HUDEP-2 (cell line): ENCODE measurements at regions not wholly inside any gene's neighbourhood (a gene's known extent, or its start where the extent isn't known, plus 50 kb on each side); places are given as distances from the start of the nearest gene placed in this dataset.

Experiments used
- DNase-seq, 76 experiments: peaks; one replicate each; lab custom pipeline; 2025; ENCODE audit not compliant: unreplicated experiment in 76 of 76; lab: John Stamatoyannopoulos, UW

DNA sequence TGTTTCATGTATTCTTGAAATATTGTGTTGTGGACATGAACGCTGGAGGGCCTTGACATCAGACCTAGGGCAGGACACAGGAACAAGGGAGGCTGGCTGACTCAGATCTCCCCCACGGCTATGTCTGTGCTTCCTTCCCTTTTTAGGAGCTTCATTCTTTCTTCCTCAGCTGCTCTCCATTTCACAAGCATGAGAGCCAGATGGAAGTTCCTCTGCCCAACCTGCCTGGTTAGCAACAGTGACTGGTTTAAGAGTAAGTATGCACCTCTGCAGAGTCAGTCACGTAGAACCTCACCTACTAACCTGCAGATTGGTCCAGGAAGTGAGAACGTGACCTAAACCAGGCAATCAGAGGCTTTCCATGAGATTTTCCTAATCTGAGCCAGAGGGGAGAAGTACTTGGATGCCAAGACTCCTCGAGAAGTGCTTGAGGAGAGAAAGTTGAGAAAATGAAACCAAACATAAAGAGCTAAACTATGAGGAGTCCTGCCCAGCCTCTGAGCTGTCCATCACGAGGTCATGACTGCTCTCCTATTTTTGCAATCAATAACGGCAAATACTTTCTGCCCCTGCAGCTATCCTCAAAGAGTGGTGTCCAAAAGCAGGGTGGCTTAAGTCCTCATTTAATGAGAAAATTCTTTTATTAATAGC, 465.2 kb upstream of the CITED2 start:
- no peak for DNase-seq

DNA sequence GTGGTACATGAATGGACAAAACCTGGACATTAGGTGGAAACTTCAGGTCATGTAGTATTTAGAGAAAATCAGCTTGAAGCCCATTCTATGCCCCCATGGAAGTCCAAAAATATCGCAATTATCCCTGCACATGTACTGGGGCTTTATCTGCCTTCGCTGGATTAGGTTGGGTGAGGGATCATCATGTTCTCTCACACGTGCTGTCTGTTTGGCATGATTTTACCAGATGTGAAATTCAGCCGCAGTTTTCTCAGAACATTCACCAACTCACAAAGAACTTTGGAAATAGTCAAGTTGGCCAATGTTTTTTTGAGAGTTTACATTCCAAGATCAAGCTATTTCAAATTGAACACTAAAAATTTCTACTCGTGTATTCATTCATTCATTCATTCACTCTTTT, 459.8 kb upstream of the CITED2 start:
- no peak for DNase-seq

DNA sequence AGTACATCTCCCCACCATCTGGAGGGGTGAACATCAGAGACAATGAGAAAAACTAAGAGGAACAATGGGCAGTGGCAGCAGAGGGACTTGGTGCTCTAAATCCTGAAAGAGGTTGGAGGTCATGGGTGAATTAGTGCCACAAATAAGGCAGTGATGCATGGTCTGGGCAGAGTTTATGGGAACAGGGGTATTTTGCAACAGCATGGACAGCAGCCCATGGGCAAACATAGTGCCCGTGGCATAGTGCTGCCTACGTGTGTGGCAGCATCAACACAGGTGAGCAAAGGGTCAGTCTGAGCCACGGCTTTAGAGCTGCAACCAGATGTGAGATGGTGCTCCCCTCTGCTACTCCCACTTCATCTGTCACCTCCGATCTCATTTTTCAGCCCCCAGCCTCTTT, 459.1 kb upstream of the CITED2 start:
- DNase-seq: no peak

- no peak for DNase-seq
Observed at GRCh38 chr6:139832493-139833305, 458.3 kb upstream of the CITED2 start.

DNA sequence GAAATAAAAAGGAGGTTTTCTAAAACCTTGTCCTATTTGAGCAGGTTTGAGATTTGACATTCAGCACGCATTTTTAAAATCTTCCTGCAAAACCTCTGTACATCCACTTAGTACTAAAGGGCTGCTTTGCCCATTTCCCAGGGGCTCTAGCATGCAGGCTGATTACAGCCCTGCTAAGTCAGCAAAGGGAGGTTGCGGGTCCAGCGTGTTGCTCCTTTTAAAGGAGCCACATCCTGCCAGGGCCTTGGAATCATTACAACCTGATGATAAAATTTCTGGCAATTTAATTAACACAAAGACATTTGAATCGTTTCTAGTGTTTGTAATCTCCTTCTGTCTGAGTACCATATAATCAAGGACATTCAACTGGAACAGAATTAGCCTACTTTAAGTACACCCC, 455.1 kb upstream of the CITED2 start:
- no peak for DNase-seq

GRCh38 chr6:139828751-139829519, 454.5 kb upstream of the CITED2 start:
- no peak for DNase-seq

DNA sequence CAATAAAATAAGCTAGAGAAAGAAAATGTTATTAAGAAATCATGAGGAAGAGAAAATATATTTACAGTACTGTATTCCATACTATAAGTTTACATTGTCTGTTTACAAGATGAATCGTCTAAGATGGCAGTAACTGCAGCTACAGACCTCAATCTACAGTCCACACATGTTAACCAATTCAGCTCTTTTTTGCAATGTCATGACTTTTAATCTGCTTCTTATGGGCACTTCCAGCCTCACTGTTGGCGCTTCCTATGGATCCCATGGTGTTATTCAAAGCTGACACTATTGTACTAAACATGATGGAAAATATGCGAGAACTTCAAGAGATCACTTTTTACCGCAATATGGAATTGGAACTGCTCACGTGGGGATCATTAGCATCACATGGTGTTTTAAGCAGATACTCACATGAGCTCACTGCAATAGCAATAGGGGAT, 451.5 kb upstream of the CITED2 start:
- no peak for DNase-seq

DNA sequence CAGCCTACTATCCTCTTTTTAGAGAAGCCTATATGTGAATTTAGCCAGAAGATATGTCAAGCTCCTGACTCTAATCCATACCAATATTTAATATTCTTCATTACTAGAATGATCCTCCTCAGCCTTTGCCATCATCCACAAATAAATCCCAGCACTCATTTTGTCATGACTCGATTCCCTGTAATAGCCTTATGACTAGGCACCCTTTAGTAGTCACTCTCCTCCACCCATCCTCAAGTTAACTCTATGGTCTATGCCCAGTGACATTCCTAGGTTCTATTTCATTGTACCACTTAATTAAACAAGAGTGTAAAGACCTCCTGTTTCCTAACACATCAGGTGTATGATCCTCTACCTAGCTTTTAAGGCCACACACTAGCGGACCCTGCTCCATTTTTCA, 450.4 kb upstream of the CITED2 start:
- DNase-seq: no peak

DNA sequence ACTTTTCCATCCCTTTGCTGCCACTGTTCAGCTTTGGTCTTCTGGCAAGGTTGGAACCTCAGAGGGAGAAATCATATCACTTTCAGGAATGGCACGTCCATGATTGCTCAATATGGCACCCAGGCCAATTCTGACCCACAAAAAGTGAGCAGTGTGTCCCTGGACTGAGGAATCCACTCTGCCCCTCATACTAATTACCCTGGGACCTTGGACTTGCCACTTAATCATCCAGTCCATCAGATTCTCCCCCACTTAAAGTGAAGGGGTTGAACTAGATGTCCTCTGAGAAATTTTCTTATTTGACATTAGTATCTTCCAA, 449.3 kb upstream of the CITED2 start:
- no peak for DNase-seq

DNA sequence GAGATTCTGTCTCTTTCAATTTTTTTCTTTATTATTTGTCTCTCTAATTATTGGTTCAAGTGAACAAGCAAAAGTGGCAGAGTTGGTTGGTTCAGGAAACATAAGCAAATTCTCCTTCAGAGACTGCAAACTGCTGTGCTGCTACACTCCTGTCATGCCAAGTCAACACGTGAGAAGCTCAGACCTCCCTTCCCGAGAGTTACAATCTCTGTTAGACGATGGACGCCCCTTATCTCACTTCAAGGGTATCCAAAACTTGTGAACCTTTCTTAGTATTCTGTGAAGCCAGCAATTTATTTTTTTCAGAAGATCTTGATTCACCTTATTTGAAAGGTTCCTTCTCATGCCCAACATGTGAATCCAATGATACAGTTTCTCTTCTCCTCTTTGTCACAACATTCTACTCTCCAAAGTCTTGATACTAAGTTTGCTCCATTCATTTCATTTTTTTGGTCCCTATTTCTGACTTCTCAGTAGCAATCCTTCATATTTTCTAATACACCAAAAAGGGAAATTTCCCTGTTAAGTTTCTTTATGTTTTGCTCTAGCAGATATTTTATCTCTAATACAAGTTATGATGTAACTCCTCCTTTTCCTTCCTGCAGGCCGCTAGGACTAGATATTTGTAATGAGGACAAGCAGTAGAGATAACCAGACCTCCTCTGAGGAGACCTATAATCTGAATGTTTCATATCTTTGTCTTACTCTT, 448.8 kb upstream of the CITED2 start:
- DNase-seq: peak in 1 of 76 experiments; percentile 7

DNA sequence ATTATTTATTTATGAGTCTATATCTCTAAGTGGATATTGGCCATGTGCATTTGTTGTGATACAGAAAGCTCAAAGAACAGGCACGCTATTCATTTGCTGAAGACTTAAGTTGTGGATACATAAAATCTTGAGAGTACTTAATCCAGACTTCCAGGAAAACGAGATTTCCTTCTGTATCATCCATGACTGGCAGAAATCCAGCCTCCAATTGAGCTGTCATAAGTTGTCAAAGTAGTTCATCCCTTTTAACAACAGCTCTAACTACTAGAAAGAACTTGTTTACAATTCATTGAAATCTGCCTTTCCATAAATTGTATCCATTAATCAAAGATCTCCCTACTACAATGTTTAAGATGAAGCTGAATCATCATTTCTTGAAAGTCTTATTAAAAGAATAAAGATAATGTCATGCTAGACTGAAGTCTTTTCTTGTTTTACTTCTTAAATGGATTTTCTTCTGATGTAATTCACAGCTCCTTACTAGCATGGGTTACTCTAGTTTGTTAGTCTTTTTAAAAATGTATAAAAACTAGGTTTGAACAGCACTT, 447.3 kb upstream of the CITED2 start:
- DNase-seq: no peak

DNA sequence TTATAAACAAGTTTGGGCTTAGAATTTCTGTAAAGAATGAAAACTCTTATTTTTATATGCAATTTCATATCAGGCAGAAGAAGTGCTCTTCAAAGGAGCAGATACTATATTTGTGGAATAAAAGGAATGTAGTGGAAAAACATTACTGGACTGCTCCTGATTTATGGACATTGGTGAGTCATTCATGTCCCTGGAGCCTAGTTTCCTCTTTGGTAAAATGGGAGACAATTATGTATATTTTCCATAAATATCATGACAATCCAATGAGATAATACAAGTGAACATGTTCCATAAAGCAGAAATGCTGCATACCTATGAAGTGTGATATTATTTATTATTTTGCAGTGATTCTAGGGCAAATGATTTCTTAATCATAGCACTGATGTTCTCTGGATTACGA, 445.8 kb upstream of the CITED2 start:
- DNase-seq: no peak

DNA sequence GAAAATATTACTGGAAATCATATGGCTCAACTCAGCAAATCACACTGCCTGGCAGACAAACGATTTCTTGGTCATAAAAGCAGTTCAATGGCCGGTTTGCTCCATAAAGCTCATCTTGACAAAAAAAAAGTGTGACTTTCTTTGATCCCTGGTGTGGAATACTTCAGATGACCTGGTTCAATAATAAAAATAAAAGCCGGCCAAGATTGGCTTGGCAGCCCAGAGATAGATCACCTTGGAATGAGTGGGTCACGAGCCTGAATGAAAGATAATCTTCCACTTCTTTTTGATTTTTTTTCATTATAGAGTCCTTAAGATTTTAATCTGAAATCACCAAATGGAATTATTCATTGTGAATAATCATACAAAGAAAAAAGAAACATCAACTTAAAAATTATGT, 445.3 kb upstream of the CITED2 start:
- no peak for DNase-seq

- DNase-seq: no peak
Observed at GRCh38 chr6:139812939-139813338, 438.5 kb upstream of the CITED2 start.

- peak in 3 of 76 experiments; percentile 4 to 24 (median 8) for DNase-seq
Observed at GRCh38 chr6:139801571-139802321, 427.3 kb upstream of the CITED2 start.

DNA sequence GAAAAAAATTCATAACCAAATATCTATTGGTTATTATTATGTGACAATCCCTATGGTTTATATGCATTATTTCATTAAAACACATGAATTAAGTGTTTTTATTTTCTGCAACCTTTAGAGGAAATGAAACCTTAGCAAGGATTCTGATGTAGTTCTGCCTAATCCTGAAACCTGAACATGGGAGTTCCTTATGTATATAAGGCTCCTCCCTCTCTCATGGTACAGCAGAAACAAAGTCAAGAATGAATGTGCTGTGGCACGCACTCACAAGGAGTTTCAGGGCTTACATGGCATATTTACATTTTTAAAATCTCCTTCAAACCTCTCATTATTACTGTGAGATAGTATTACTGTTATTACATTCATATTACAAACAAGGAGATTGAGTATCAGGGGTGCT, 426.4 kb upstream of the CITED2 start:
- no peak for DNase-seq

DNA sequence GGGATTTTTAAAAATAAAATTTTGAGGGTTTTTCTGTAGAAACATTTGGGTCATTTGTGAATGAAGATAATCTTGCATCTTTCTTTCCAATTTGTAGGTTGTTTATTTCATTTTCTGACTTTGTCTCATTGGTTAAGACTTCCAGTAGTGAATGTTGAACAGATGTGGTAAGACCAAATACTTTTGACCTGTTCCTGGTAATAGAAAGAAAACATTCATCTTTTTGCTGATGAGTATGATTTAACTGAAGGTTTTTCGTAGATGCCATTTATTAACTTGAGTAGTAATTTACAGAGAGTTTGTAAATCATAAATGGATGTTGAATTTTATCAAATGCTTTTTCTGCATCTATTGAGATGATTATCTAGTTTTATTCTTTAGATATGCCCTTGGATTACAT, 416.1 kb upstream of the CITED2 start:
- DNase-seq: no peak

DNA sequence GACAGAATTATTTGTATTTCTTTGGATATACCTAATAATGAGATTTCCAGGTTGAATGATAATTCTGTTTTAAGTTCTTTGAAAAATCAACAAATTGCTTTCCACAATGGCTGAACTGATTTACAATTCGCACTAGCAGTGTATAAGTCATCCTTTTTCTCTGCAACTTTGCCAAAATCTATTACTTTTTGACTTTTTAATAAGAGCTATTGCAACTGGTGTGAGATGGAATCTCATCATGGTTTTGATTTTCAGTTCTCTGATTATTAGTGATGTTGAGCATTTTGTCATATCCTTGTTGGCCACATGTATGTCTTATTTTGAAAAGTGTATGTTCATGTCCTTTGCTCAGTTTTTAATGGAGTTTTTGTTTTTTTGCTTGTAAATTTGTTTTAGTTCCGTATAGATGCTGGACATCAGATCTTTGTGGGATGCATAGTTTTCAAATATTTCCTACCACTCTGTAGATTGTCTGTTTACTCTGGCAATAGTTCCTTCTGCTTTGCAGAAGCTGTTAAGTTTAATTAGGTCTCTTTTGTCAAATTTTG, 409.8 kb upstream of the CITED2 start:
- DNase-seq: no peak

GRCh38 chr6:139779988-139780774, 405.7 kb upstream of the CITED2 start:
- no peak for DNase-seq
